ENCODE measurements at regions not wholly inside any gene's neighbourhood (a gene's known extent, or its start where the extent isn't known, plus 50 kb on each side); places are given as distances from the start of the nearest gene placed in this dataset.

- no peak for TF ChIP-seq JUND (IDR thresholded peaks at IDR 0.05; ENCODE audit: low read depth)
- no peak for DNase-seq (ENCODE audit: low read depth in 1 of 2, low spot score in 1 of 2)
- in situ Hi-C loops (cut with HindIII; ENCODE audit: low pct_unique_long_range_greater_than_20kb, low sequenced_read_pairs), result no loop called here
Measured at GRCh38 chr3:146335386-146335785, 84.5 kb upstream of the PLSCR4 start.

- peak in 1 of 2 experiments; percentile 43 for DNase-seq (ENCODE audit: low read depth in 1 of 2, low spot score in 1 of 2)
- in situ Hi-C loops (cut with HindIII; ENCODE audit: low pct_unique_long_range_greater_than_20kb, low sequenced_read_pairs), result no loop called here
- no peak for TF ChIP-seq JUND (IDR thresholded peaks at IDR 0.05; ENCODE audit: low read depth)
Measured at GRCh38 chr3:146334151-146334550, 83.2 kb upstream of the PLSCR4 start.

- no peak for DNase-seq (ENCODE audit: low read depth in 1 of 2, low spot score in 1 of 2)
- in situ Hi-C loops (cut with HindIII; ENCODE audit: low pct_unique_long_range_greater_than_20kb, low sequenced_read_pairs), result no loop called here
Measured at GRCh38 chr3:146331967-146332366, 81.1 kb upstream of the PLSCR4 start.

GRCh38 chr3:146326875-146327543 lies 76.1 kb upstream of the PLSCR4 start:
- no peak for TF ChIP-seq JUND (IDR thresholded peaks at IDR 0.05; ENCODE audit: low read depth)
- in situ Hi-C loops (cut with HindIII; ENCODE audit: low pct_unique_long_range_greater_than_20kb, low sequenced_read_pairs), result no loop called here
- DNase-seq (ENCODE audit: low read depth in 1 of 2, low spot score in 1 of 2), result peak; percentile 33 to 76

More at GRCh38 chr3:146331967-146332366, 81.1 kb upstream of the PLSCR4 start:
- TF ChIP-seq JUND (IDR thresholded peaks at IDR 0.05; ENCODE audit: low read depth), result no peak

- DNase-seq (ENCODE audit: low read depth in 1 of 2, low spot score in 1 of 2), result no peak
- TF ChIP-seq JUND (IDR thresholded peaks at IDR 0.05; ENCODE audit: low read depth), result no peak
- in situ Hi-C loops (cut with HindIII; ENCODE audit: low pct_unique_long_range_greater_than_20kb, low sequenced_read_pairs), result no loop called here
Measured at GRCh38 chr3:146325170-146325569, 74.3 kb upstream of the PLSCR4 start.

- in situ Hi-C loops (cut with HindIII; ENCODE audit: low pct_unique_long_range_greater_than_20kb, low sequenced_read_pairs), result no loop called here
Measured at GRCh38 chr3:146322216-146322817, 71.4 kb upstream of the PLSCR4 start.

GRCh38 chr3:146314871-146315270 lies 64.0 kb upstream of the PLSCR4 start:
- in situ Hi-C loops (cut with HindIII; ENCODE audit: low pct_unique_long_range_greater_than_20kb, low sequenced_read_pairs), result no loop called here
- TF ChIP-seq JUND (IDR thresholded peaks at IDR 0.05; ENCODE audit: low read depth), result no peak
- no peak for DNase-seq (ENCODE audit: low read depth in 1 of 2, low spot score in 1 of 2)

More at GRCh38 chr3:146322216-146322817, 71.4 kb upstream of the PLSCR4 start:
- TF ChIP-seq JUND (IDR thresholded peaks at IDR 0.05; ENCODE audit: low read depth), result no peak
- no peak for DNase-seq (ENCODE audit: low read depth in 1 of 2, low spot score in 1 of 2)

- DNase-seq (ENCODE audit: low read depth in 1 of 2, low spot score in 1 of 2), result no peak
- no peak for TF ChIP-seq JUND (IDR thresholded peaks at IDR 0.05; ENCODE audit: low read depth)
- in situ Hi-C loops (cut with HindIII; ENCODE audit: low pct_unique_long_range_greater_than_20kb, low sequenced_read_pairs), result no loop called here
Measured at GRCh38 chr3:146313746-146314111, 62.8 kb upstream of the PLSCR4 start.

- no peak for DNase-seq (ENCODE audit: low read depth in 1 of 2, low spot score in 1 of 2)
- TF ChIP-seq JUND (IDR thresholded peaks at IDR 0.05; ENCODE audit: low read depth), result no peak
- in situ Hi-C loops (cut with HindIII; ENCODE audit: low pct_unique_long_range_greater_than_20kb, low sequenced_read_pairs), result no loop called here
Measured at GRCh38 chr3:146313031-146313745, 62.3 kb upstream of the PLSCR4 start.

- no peak for TF ChIP-seq JUND (IDR thresholded peaks at IDR 0.05; ENCODE audit: low read depth)
- DNase-seq (ENCODE audit: low read depth in 1 of 2, low spot score in 1 of 2), result no peak
- in situ Hi-C loops (cut with HindIII; ENCODE audit: low pct_unique_long_range_greater_than_20kb, low sequenced_read_pairs), result no loop called here
Measured at GRCh38 chr3:146308682-146309081, 57.8 kb upstream of the PLSCR4 start.

- in situ Hi-C loops (cut with HindIII; ENCODE audit: low pct_unique_long_range_greater_than_20kb, low sequenced_read_pairs), result no loop called here
- DNase-seq (ENCODE audit: low read depth in 1 of 2, low spot score in 1 of 2), result peak in 1 of 2 experiments; percentile 27
- TF ChIP-seq JUND (IDR thresholded peaks at IDR 0.05; ENCODE audit: low read depth), result no peak
Measured at GRCh38 chr3:146308222-146308621, 57.3 kb upstream of the PLSCR4 start.

GRCh38 chr3:146307456-146307725 lies 56.5 kb upstream of the PLSCR4 start:
- no peak for DNase-seq (ENCODE audit: low read depth in 1 of 2, low spot score in 1 of 2)
- in situ Hi-C loops (cut with HindIII; ENCODE audit: low pct_unique_long_range_greater_than_20kb, low sequenced_read_pairs), result no loop called here
- TF ChIP-seq JUND (IDR thresholded peaks at IDR 0.05; ENCODE audit: low read depth), result no peak

- TF ChIP-seq JUND (IDR thresholded peaks at IDR 0.05; ENCODE audit: low read depth), result no peak
- DNase-seq (ENCODE audit: low read depth in 1 of 2, low spot score in 1 of 2), result no peak
- in situ Hi-C loops (cut with HindIII; ENCODE audit: low pct_unique_long_range_greater_than_20kb, low sequenced_read_pairs), result no loop called here
Measured at GRCh38 chr3:146306656-146307455, 56.0 kb upstream of the PLSCR4 start.

All from T47D (cell line).